B cell (primary cell): ENCODE measurements at regions not wholly inside any gene's neighbourhood (a gene's known extent, or its start where the extent isn't known, plus 50 kb on each side); places are given as distances from the start of the nearest gene placed in this dataset.

Experiments
- ATAC-seq: fragments of 200-7000 bp; cut with Tn5 transposase; one replicate; pipeline ENCODE4 v1.10.0; 2021; ENCODE audit warnings: low read depth, mild to moderate bottlenecking, moderate number of reproducible peaks, moderate library complexity
- CTCF ChIA-PET: fragments of 350-600 bp; sonication (Branson Sonifier 250); formaldehyde crosslinking; loops from one replicate; lab custom pipeline; 2021; ENCODE audit warnings: antibody characterized with exemption, inconsistent platforms; lab: Charles Lee
- POLR2A ChIA-PET: fragments of 350-600 bp; sonication (Branson Sonifier 250); formaldehyde crosslinking; loops from one replicate; lab custom pipeline; 2021; ENCODE audit warnings: antibody characterized with exemption; lab: Charles Lee
- DNase-seq: peaks from one replicate; pipeline ENCODE4 v3.0.0; 2013
- H2AFZ ChIP-seq: 2 replicates; pipeline ENCODE4 v1.6.1; 2012; ENCODE audit warnings: mild to moderate bottlenecking, low read depth, low read length; ENCODE audit not compliant: insufficient read depth, poor library complexity, severe bottlenecking
- H3K27ac ChIP-seq, 2 donors: 1 replicate in 1 of 2; 2 replicates in 1 of 2; pipeline ENCODE4 v1.5.1; 2012 to 2013; ENCODE audit warnings: low read length in 2 of 2, mild to moderate bottlenecking in 2 of 2, moderate library complexity in 1 of 2
- H3K27me3 ChIP-seq, 4 experiments: fragments of 200-600 bp in 1 of 4; sonication (generic) in 1 of 4; replicated peaks in 1 of 4; 1 replicate in 2 of 4; 2 replicates in 2 of 4; pipeline versions ENCODE4 v1.6.1 to v1.7.0; 2013 to 2016; ENCODE audit warnings: low read length in 3 of 4, mild to moderate bottlenecking in 2 of 4, mixed read lengths in 1 of 4, moderate library complexity in 1 of 4; ENCODE audit not compliant: insufficient read depth in 4 of 4, control insufficient read depth in 3 of 4; ENCODE audit errors: control extremely low read depth in 1 of 4
- H3K36me3 ChIP-seq, 2 experiments: replicated peaks in 1 of 2; 1 replicate in 1 of 2; 2 replicates in 1 of 2; pipeline versions ENCODE4 v1.6.1 to v1.7.1; 2013; ENCODE audit warnings: low read length in 1 of 2; ENCODE audit not compliant: insufficient read depth in 2 of 2, control insufficient read depth in 1 of 2; ENCODE audit errors: control extremely low read depth in 1 of 2, extremely low read depth in 1 of 2
- H3K4me1 ChIP-seq, 2 donors: fragments of 200-600 bp in 1 of 2; sonication (generic) in 1 of 2; 1 replicate in 1 of 2; 2 replicates in 1 of 2; pipeline versions ENCODE4 v1.5.1 to v1.6.1; 2013 to 2017; ENCODE audit warnings: low read length in 2 of 2; ENCODE audit not compliant: control insufficient read depth in 2 of 2, insufficient read depth in 2 of 2
- H3K4me2 ChIP-seq: replicated peaks from 2 replicates; pipeline ENCODE3; 2012; ENCODE audit warnings: mild to moderate bottlenecking, low read depth, low read length; ENCODE audit not compliant: poor library complexity, severe bottlenecking
- H3K4me3 ChIP-seq, 5 experiments: fragments of 200-600 bp in 1 of 5; sonication (generic) in 1 of 5; 1 replicate in 3 of 5; 2 replicates in 2 of 5; pipeline versions ENCODE4 v1.5.1 to v1.7.0; 2011 to 2016; ENCODE audit warnings: low read length in 4 of 5, mild to moderate bottlenecking in 4 of 5, low read depth in 2 of 5, control low read depth in 1 of 5, moderate library complexity in 1 of 5; ENCODE audit not compliant: insufficient read depth in 1 of 5; ENCODE audit errors: control extremely low read depth in 1 of 5, extremely low read depth in 1 of 5
- H3K79me2 ChIP-seq: fragments of 200-600 bp; sonication (generic); one replicate; pipeline ENCODE4 v1.6.0; 2016; ENCODE audit warnings: low read length; ENCODE audit not compliant: control insufficient read depth, insufficient read depth
- H3K9ac ChIP-seq: fragments of 200-600 bp; sonication (generic); 2 replicates; pipeline ENCODE4 v1.6.1; 2017; ENCODE audit warnings: mild to moderate bottlenecking, low read length, moderate library complexity
- H3K9me3 ChIP-seq, 3 donors: one replicate each; pipeline versions ENCODE4 v1.6.1 to v1.7.1; 2013; ENCODE audit warnings: low read length in 2 of 3; ENCODE audit not compliant: control insufficient read depth in 2 of 3, insufficient read depth in 1 of 3; ENCODE audit errors: control extremely low read depth in 1 of 3
- H4K20me1 ChIP-seq: 2 replicates; pipeline ENCODE4 v1.6.0; 2012; ENCODE audit warnings: mild to moderate bottlenecking, low read length; ENCODE audit not compliant: insufficient read depth, control insufficient read depth, poor library complexity, severe bottlenecking
- H3K27ac Mint-ChIP-seq: one replicate; pipeline ENCODE4 v1.8.0; 2021; ENCODE audit warnings: mixed read lengths
- H3K27me3 Mint-ChIP-seq: one replicate; pipeline ENCODE4 v1.8.0; 2021; ENCODE audit warnings: mixed read lengths
- H3K4me1 Mint-ChIP-seq: one replicate; pipeline ENCODE4 v1.8.0; 2021; ENCODE audit warnings: mixed read lengths
- H3K4me3 Mint-ChIP-seq: one replicate; pipeline ENCODE4 v1.8.0; 2021; ENCODE audit warnings: mixed read lengths
- H3K9me3 Mint-ChIP-seq: one replicate; pipeline ENCODE4 v1.8.0; 2022; ENCODE audit warnings: mixed read lengths; ENCODE audit not compliant: insufficient read depth
- CTCF ChIP-seq: fragments of 200-600 bp; IDR thresholded peaks from one replicate; pipeline ENCODE4 v1.8.0; 2022; ENCODE audit warnings: antibody characterized with exemption, mild to moderate bottlenecking
- EZH2 ChIP-seq: IDR thresholded peaks from 2 replicates; pipeline ENCODE4 v1.6.1; 2012; ENCODE audit warnings: borderline replicate concordance, low read depth, mild to moderate bottlenecking, moderate library complexity, low read length; ENCODE audit not compliant: insufficient read depth, poor library complexity, severe bottlenecking
- WGBS: methylation state at CpG from one replicate; pipeline ENCODE4 v1.1.5; 2013; ENCODE audit warnings: missing lambda C conversion rate; ENCODE audit not compliant: insufficient coverage; 5-methylcytosine and 5-hydroxymethylcytosine counted together
- intact Hi-C: fragments of 100-400 bp; cut with micrococcal nuclease; formaldehyde crosslinking; loops from one replicate; pipeline ENCODE4 v1.10.0; 2022

- ChIA-PET POLR2A (no interaction called here), CTCF (no interaction called here)
- Histone ChIP-seq H3K79me2 (no peaks in the 10 kb centered on the region), H2AFZ (no peak overlapping the region), H4K20me1 (no peaks in the 10 kb centered on the region), H3K4me1 (no peaks in the 10 kb centered on the region), H3K36me3 (no peaks in the 10 kb centered on the region), H3K4me2 (no peak overlapping the region), H3K9ac (no peak overlapping the region), H3K4me3 (no peak overlapping the region), H3K27ac (no peak overlapping the region), H3K9me3 (no peaks in the 10 kb centered on the region), H3K27me3 (no peaks in the 10 kb centered on the region)
- intact Hi-C loops: no loop called here
- WGBS: no CpG with 5 or more reads among the region's 3 CpGs
- ATAC-seq (no peak), DNase-seq (no peak)
- TF ChIP-seq EZH2: no peak
- TF ChIP-seq CTCF: no peak
- Mint-ChIP-seq H3K4me1 (no peaks in the 10 kb centered on the region), H3K27me3 (no peaks in the 10 kb centered on the region), H3K9me3 (no peaks in the 10 kb centered on the region), H3K4me3 (no peak overlapping the region), H3K27ac (no peak overlapping the region)
Observed at GRCh38 chrX:18047491-18047890, 173.2 kb downstream of the BEND2 start.

GRCh38 chrX:18045436-18045835, 175.2 kb downstream of the BEND2 start:
- TF ChIP-seq EZH2: no peak
- no peak for TF ChIP-seq CTCF
- Histone ChIP-seq H2AFZ (no peak overlapping the region), H4K20me1 (no peaks in the 10 kb centered on the region), H3K27ac (no peak overlapping the region), H3K9me3 (no peaks in the 10 kb centered on the region), H3K27me3 (no peaks in the 10 kb centered on the region), H3K79me2 (no peaks in the 10 kb centered on the region), H3K4me1 (no peaks in the 10 kb centered on the region), H3K36me3 (no peaks in the 10 kb centered on the region), H3K4me3 (no peak overlapping the region), H3K4me2 (no peak overlapping the region), H3K9ac (no peak overlapping the region)
- H3K4me1 Mint-ChIP-seq: no peaks in the 10 kb centered on the region
- ChIA-PET POLR2A (no interaction called here), CTCF (no interaction called here)
- DNase-seq (no peak), ATAC-seq (no peak)
- H3K27ac Mint-ChIP-seq: no peak overlapping the region
- no CpG with 5 or more reads among the region's 2 CpGs for WGBS
- no peaks in the 10 kb centered on the region for H3K27me3 Mint-ChIP-seq
- H3K9me3 Mint-ChIP-seq: no peaks in the 10 kb centered on the region
- no peak overlapping the region for H3K4me3 Mint-ChIP-seq
- intact Hi-C loops: no loop called here
